Neural cell (in vitro differentiated cells): ENCODE measurements at regions not wholly inside any gene's neighbourhood (a gene's known extent, or its start where the extent isn't known, plus 50 kb on each side); places are given as distances from the start of the nearest gene placed in this dataset.

Experiments
- H2AFZ ChIP-seq: fragments of 200-600, 300-800 bp; sonication (generic), shearing (Covaris generic); 2 replicates; pipeline ENCODE4 v1.6.0; 2014; ENCODE audit warnings: low read depth, mild to moderate bottlenecking, antibody characterized with exemption, low read length, moderate library complexity
- H3F3A ChIP-seq: fragments of 200-600 bp; shearing (Covaris generic); 2 replicates; pipeline ENCODE4 v1.6.1; 2016; ENCODE audit warnings: mild to moderate bottlenecking, moderate library complexity, mixed read lengths, antibody characterized with exemption, low read length; ENCODE audit not compliant: insufficient read depth, poor library complexity, severe bottlenecking
- H3K27ac ChIP-seq: fragments of 200-600, 300-800 bp; sonication (generic), shearing (Covaris generic); 2 replicates; pipeline ENCODE4 v1.5.1; 2014; ENCODE audit warnings: mild to moderate bottlenecking, low read length, moderate library complexity
- H3K27me3 ChIP-seq: fragments of 300-800, 200-600 bp; sonication (generic), shearing (Covaris generic); 2 replicates; pipeline ENCODE4 v1.6.0; 2014; ENCODE audit warnings: mild to moderate bottlenecking, low read depth, low read length, moderate library complexity; ENCODE audit not compliant: insufficient read depth
- H3K36me3 ChIP-seq: fragments of 300-800, 200-600 bp; sonication (generic), shearing (Covaris generic); 2 replicates; pipeline ENCODE4 v1.5.1; 2014; ENCODE audit warnings: mild to moderate bottlenecking, antibody characterized with exemption, low read length, moderate library complexity; ENCODE audit not compliant: insufficient read depth
- H3K4me2 ChIP-seq: fragments of 300-800, 200-600 bp; sonication (generic), shearing (Covaris generic); 2 replicates; pipeline ENCODE4 v1.6.0; 2014; ENCODE audit warnings: mild to moderate bottlenecking, low read length
- H3K4me3 ChIP-seq: fragments of 300-800, 200-600 bp; sonication (generic), shearing (Covaris generic); 2 replicates; pipeline ENCODE4 v1.5.1; 2014; ENCODE audit warnings: mild to moderate bottlenecking, low read length, moderate library complexity
- H3K79me2 ChIP-seq: fragments of 200-600 bp; shearing (Covaris generic); replicated peaks from 2 replicates; pipeline ENCODE4 v1.6.0; 2014; ENCODE audit warnings: mild to moderate bottlenecking, low read length, moderate library complexity; ENCODE audit not compliant: insufficient read depth
- H3K9ac ChIP-seq: fragments of 300-800, 200-600 bp; sonication (generic), shearing (Covaris generic); 2 replicates; pipeline ENCODE4 v1.6.1; 2016; ENCODE audit warnings: mild to moderate bottlenecking, low read length, mixed read lengths
- H3K9me2 ChIP-seq: fragments of 200-600 bp; shearing (Covaris generic); 2 replicates; pipeline ENCODE4 v1.6.1; 2016; ENCODE audit warnings: mild to moderate bottlenecking, low read length, mixed read lengths; ENCODE audit not compliant: insufficient read depth
- H3K9me3 ChIP-seq: fragments of 200-600, 300-800 bp; sonication (generic), shearing (Covaris generic); 2 replicates; pipeline ENCODE4 v1.6.1; 2016; ENCODE audit warnings: mild to moderate bottlenecking, mixed run types, low read length, moderate library complexity, mixed read lengths
- H4K20me1 ChIP-seq: fragments of 200-600 bp; shearing (Covaris generic); 2 replicates; pipeline ENCODE4 v1.6.1; 2016; ENCODE audit warnings: mild to moderate bottlenecking, mixed run types; ENCODE audit not compliant: insufficient read depth
- CTCF ChIP-seq: fragments of 450-650 bp; IDR thresholded peaks from 2 replicates; pipeline ENCODE4 v1.5.1; 2014; ENCODE audit warnings: antibody characterized with exemption, mild to moderate bottlenecking, moderate library complexity; ENCODE audit not compliant: poor library complexity, severe bottlenecking
- EP300 ChIP-seq: fragments of 450-650 bp; conservative IDR thresholded peaks from 2 replicates; pipeline ENCODE4 v1.6.1; 2014; ENCODE audit warnings: antibody characterized with exemption, mild to moderate bottlenecking, moderate library complexity; ENCODE audit not compliant: poor library complexity, severe bottlenecking
- EZH2 ChIP-seq: fragments of 200-600, 300-800 bp; shearing (Covaris generic), sonication (generic); IDR thresholded peaks from 2 replicates; pipeline ENCODE4 v1.6.1; 2014; ENCODE audit warnings: antibody characterized with exemption, low read length, borderline replicate concordance, mild to moderate bottlenecking; ENCODE audit not compliant: insufficient read depth, poor library complexity, severe bottlenecking
- MXI1 ChIP-seq: fragments of 450-650 bp; conservative IDR thresholded peaks from 2 replicates; pipeline ENCODE4 v1.6.1; 2014; ENCODE audit warnings: antibody characterized with exemption, mild to moderate bottlenecking; ENCODE audit not compliant: poor library complexity, severe bottlenecking
- POLR2AphosphoS5 ChIP-seq: IDR thresholded peaks from 2 replicates; pipeline ENCODE4 v1.6.1; 2012
- RAD21 ChIP-seq: fragments of 450-650 bp; conservative IDR thresholded peaks from 2 replicates; pipeline ENCODE4 v1.6.1; 2014; ENCODE audit warnings: antibody characterized with exemption, mild to moderate bottlenecking, moderate library complexity
- SMC3 ChIP-seq: fragments of 450-650 bp; conservative IDR thresholded peaks from 2 replicates; pipeline ENCODE4 v1.6.1; 2014; ENCODE audit warnings: antibody characterized with exemption, mild to moderate bottlenecking, moderate library complexity; ENCODE audit not compliant: poor library complexity
- TAF1 ChIP-seq: IDR thresholded peaks from 2 replicates; pipeline ENCODE4 v1.6.1; 2012; ENCODE audit warnings: low read depth
- TF ChIP-seq, protein P1 (sequence below): IDR thresholded peaks from 2 replicates; pipeline ENCODE4 v1.6.1; 2012; ENCODE audit warnings: borderline replicate concordance

- Histone ChIP-seq H2AFZ (no peak overlapping the region), H3K27me3 (no peaks in the 10 kb centered on the region), H3F3A (no peaks in the 10 kb centered on the region), H4K20me1 (no peaks in the 10 kb centered on the region), H3K79me2 (no peaks in the 10 kb centered on the region), H3K4me2 (no peak overlapping the region), H3K36me3 (no peaks in the 10 kb centered on the region), H3K4me3 (no peak overlapping the region), H3K27ac (no peak overlapping the region), H3K9me3 (no peaks in the 10 kb centered on the region), H3K9ac (no peak overlapping the region), H3K9me2 (no peaks in the 10 kb centered on the region)
- no peak for TF ChIP-seq MXI1
- TF ChIP-seq EZH2: no peak
- no peak for TF ChIP-seq CTCF
- TF ChIP-seq POLR2AphosphoS5: no peak
- TF ChIP-seq RAD21: no peak
- TF ChIP-seq SMC3: no peak
- TF ChIP-seq EP300: no peak
- no peak for TF ChIP-seq TAF1
- TF ChIP-seq, protein P1, sequence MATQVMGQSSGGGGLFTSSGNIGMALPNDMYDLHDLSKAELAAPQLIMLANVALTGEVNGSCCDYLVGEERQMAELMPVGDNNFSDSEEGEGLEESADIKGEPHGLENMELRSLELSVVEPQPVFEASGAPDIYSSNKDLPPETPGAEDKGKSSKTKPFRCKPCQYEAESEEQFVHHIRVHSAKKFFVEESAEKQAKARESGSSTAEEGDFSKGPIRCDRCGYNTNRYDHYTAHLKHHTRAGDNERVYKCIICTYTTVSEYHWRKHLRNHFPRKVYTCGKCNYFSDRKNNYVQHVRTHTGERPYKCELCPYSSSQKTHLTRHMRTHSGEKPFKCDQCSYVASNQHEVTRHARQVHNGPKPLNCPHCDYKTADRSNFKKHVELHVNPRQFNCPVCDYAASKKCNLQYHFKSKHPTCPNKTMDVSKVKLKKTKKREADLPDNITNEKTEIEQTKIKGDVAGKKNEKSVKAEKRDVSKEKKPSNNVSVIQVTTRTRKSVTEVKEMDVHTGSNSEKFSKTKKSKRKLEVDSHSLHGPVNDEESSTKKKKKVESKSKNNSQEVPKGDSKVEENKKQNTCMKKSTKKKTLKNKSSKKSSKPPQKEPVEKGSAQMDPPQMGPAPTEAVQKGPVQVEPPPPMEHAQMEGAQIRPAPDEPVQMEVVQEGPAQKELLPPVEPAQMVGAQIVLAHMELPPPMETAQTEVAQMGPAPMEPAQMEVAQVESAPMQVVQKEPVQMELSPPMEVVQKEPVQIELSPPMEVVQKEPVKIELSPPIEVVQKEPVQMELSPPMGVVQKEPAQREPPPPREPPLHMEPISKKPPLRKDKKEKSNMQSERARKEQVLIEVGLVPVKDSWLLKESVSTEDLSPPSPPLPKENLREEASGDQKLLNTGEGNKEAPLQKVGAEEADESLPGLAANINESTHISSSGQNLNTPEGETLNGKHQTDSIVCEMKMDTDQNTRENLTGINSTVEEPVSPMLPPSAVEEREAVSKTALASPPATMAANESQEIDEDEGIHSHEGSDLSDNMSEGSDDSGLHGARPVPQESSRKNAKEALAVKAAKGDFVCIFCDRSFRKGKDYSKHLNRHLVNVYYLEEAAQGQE: no peak
Measured at GRCh38 chr3:14298442-14298841, 104.0 kb upstream of the SLC6A6 start.

GRCh38 chr3:14298991-14299555 lies 103.3 kb upstream of the SLC6A6 start:
- Histone ChIP-seq H4K20me1 (no peaks in the 10 kb centered on the region), H3K36me3 (no peaks in the 10 kb centered on the region), H3K27ac (no peak overlapping the region), H3K9ac (no peak overlapping the region), H3K79me2 (no peaks in the 10 kb centered on the region), H3F3A (no peaks in the 10 kb centered on the region), H3K4me3 (no peak overlapping the region), H2AFZ (no peak overlapping the region), H3K4me2 (no peak overlapping the region), H3K9me2 (no peaks in the 10 kb centered on the region), H3K27me3 (no peaks in the 10 kb centered on the region), H3K9me3 (no peaks in the 10 kb centered on the region)
- TF ChIP-seq TAF1 (no peak), POLR2AphosphoS5 (no peak), EZH2 (no peak), EP300 (no peak)
- TF ChIP-seq, protein P1: no peak
